Stimulated activated CD8-positive, alpha-beta memory T cell treated with anti-CD3 and anti-CD28 coated beads, Interleukin-12 subunit alpha, Interleukin-12 subunit beta, amount 100 ng/mL, for 1 hour (primary cell): ENCODE measurements at regions not wholly inside any gene's neighbourhood (a gene's known extent, or its start where the extent isn't known, plus 50 kb on each side); places are given as distances from the start of the nearest gene placed in this dataset.
"Not testable (repeated sequence)": the region's sequence is repeated elsewhere in the genome, so short reads cannot be mapped to it uniquely, and the experiment has no call there.

Experiments used
- DNase-seq: peaks from one replicate; pipeline ENCODE4 v3.0.0-alpha.2; 2020; ENCODE audit warnings: low read depth

GRCh38 chr5:104002783-104003182, 440.2 kb upstream of the NUDT12 start:
- DNase-seq: not testable (repeated sequence)

- DNase-seq: no peak
Measured at GRCh38 chr5:104001136-104001535, 438.5 kb upstream of the NUDT12 start.

- DNase-seq: no peak
Measured at GRCh38 chr5:103993031-103993430, 430.4 kb upstream of the NUDT12 start.

- no peak for DNase-seq
Measured at GRCh38 chr5:103990064-103990463, 427.5 kb upstream of the NUDT12 start.

GRCh38 chr5:103981592-103981991, 419.0 kb upstream of the NUDT12 start:
- DNase-seq: no peak

- DNase-seq: no peak
Measured at GRCh38 chr5:103973669-103974068, 411.1 kb upstream of the NUDT12 start.

GRCh38 chr5:103966295-103966694, 403.7 kb upstream of the NUDT12 start:
- DNase-seq: not testable (repeated sequence)

- no peak for DNase-seq
Measured at GRCh38 chr5:103962023-103962422, 399.4 kb upstream of the NUDT12 start.

- DNase-seq: no peak
Measured at GRCh38 chr5:103953601-103954382, 391.2 kb upstream of the NUDT12 start.

- no peak for DNase-seq
Measured at GRCh38 chr5:103951776-103952175, 389.2 kb upstream of the NUDT12 start.

- no peak for DNase-seq
Measured at GRCh38 chr5:103943230-103943629, 380.6 kb upstream of the NUDT12 start.

GRCh38 chr5:103942587-103943186, 380.1 kb upstream of the NUDT12 start:
- DNase-seq: no peak

- DNase-seq: no peak
Measured at GRCh38 chr5:103941596-103941995, 379.0 kb upstream of the NUDT12 start.

GRCh38 chr5:103938146-103938695, 375.6 kb upstream of the NUDT12 start:
- DNase-seq: no peak

GRCh38 chr5:103929338-103930013, 366.9 kb upstream of the NUDT12 start:
- no peak for DNase-seq

- no peak for DNase-seq
Measured at GRCh38 chr5:103927739-103928138, 365.1 kb upstream of the NUDT12 start.

- no peak for DNase-seq
Measured at GRCh38 chr5:103923616-103924168, 361.1 kb upstream of the NUDT12 start.

GRCh38 chr5:103919506-103919905, 356.9 kb upstream of the NUDT12 start:
- no peak for DNase-seq

- DNase-seq: no peak
Measured at GRCh38 chr5:103918668-103919367, 356.2 kb upstream of the NUDT12 start.

- DNase-seq: no peak
Measured at GRCh38 chr5:103915081-103915480, 352.5 kb upstream of the NUDT12 start.

GRCh38 chr5:103910786-103911185, 348.2 kb upstream of the NUDT12 start:
- DNase-seq: no peak

- DNase-seq: no peak
Measured at GRCh38 chr5:103910011-103910410, 347.4 kb upstream of the NUDT12 start.
